MM.1S (cell line): ENCODE measurements at regions not wholly inside any gene's neighbourhood (a gene's known extent, or its start where the extent isn't known, plus 50 kb on each side); places are given as distances from the start of the nearest gene placed in this dataset.

Experiments
- DNase-seq: peaks from one replicate; pipeline ENCODE4 v3.0.0-alpha.2; 2015
- H2AFZ ChIP-seq: fragments of 300-600 bp; sonication (generic); 2 replicates; pipeline ENCODE4 v1.6.0; 2016; ENCODE audit warnings: antibody characterized with exemption, low read length
- H3F3A ChIP-seq: fragments of 300-600 bp; sonication (generic); 2 replicates; pipeline ENCODE4 v1.6.1; 2016; ENCODE audit warnings: mild to moderate bottlenecking, antibody characterized with exemption, low read length, moderate library complexity, mixed read lengths; ENCODE audit not compliant: insufficient read depth
- H3K27ac ChIP-seq: fragments of 300-600 bp; sonication (generic); 2 replicates; pipeline ENCODE4 v1.5.1; 2016; ENCODE audit warnings: mild to moderate bottlenecking, low read length
- H3K27me3 ChIP-seq: fragments of 300-600 bp; sonication (generic); replicated peaks from 2 replicates; pipeline ENCODE4 v1.6.0; 2016; ENCODE audit warnings: low read length; ENCODE audit not compliant: insufficient read depth
- H3K36me3 ChIP-seq: fragments of 300-600 bp; sonication (generic); replicated peaks from 2 replicates; pipeline ENCODE4 v1.6.1; 2016; ENCODE audit warnings: mild to moderate bottlenecking, low read length, mixed read lengths; ENCODE audit not compliant: insufficient read depth
- H3K4me1 ChIP-seq: fragments of 300-600 bp; sonication (generic); 2 replicates; pipeline ENCODE4 v1.6.1; 2016; ENCODE audit warnings: low read length, mixed read lengths
- H3K4me2 ChIP-seq: fragments of 300-600 bp; sonication (generic); 2 replicates; pipeline ENCODE4 v1.6.0; 2016; ENCODE audit warnings: low read depth, low read length
- H3K4me3 ChIP-seq: fragments of 300-600 bp; sonication (generic); 2 replicates; pipeline ENCODE4 v1.5.1; 2016; ENCODE audit warnings: low read length, mixed read lengths
- H3K79me2 ChIP-seq: fragments of 300-600 bp; sonication (generic); 2 replicates; pipeline ENCODE4 v1.6.1; 2016; ENCODE audit warnings: mixed run types, low read length, mixed read lengths
- H3K9ac ChIP-seq: fragments of 300-600 bp; sonication (generic); 2 replicates; pipeline ENCODE4 v1.6.1; 2016; ENCODE audit warnings: low read length, mixed read lengths
- H3K9me2 ChIP-seq: fragments of 300-600 bp; sonication (generic); replicated peaks from 2 replicates; pipeline ENCODE4 v1.6.1; 2016; ENCODE audit warnings: mild to moderate bottlenecking, low read length, mixed read lengths; ENCODE audit not compliant: insufficient read depth
- H3K9me3 ChIP-seq: fragments of 300-600 bp; sonication (generic); replicated peaks from 2 replicates; pipeline ENCODE4 v1.6.1; 2016; ENCODE audit warnings: mild to moderate bottlenecking, low read length, mixed read lengths; ENCODE audit not compliant: insufficient read depth
- H4K20me1 ChIP-seq: fragments of 300-600 bp; sonication (generic); 2 replicates; pipeline ENCODE4 v1.6.1; 2016; ENCODE audit warnings: mild to moderate bottlenecking, low read length, moderate library complexity, mixed read lengths; ENCODE audit not compliant: insufficient read depth
- EZH2 ChIP-seq: fragments of 300-600 bp; sonication (generic); optimal IDR thresholded peaks from 2 replicates; pipeline ENCODE3; 2017; ENCODE audit warnings: low read depth, mild to moderate bottlenecking, antibody characterized with exemption, low read length, mixed read lengths
- EZH2phosphoT487 ChIP-seq: fragments of 300-600 bp; sonication (generic); IDR thresholded peaks from 2 replicates; pipeline ENCODE4 v1.6.1; 2018; ENCODE audit warnings: antibody characterized with exemption, low read length
- TF ChIP-seq, protein P1 (sequence below): fragments of 300-600 bp; sonication (generic); IDR thresholded peaks from 2 replicates; pipeline ENCODE4 v1.5.1; 2016; ENCODE audit warnings: antibody characterized with exemption, low read length, mixed read lengths

DNA sequence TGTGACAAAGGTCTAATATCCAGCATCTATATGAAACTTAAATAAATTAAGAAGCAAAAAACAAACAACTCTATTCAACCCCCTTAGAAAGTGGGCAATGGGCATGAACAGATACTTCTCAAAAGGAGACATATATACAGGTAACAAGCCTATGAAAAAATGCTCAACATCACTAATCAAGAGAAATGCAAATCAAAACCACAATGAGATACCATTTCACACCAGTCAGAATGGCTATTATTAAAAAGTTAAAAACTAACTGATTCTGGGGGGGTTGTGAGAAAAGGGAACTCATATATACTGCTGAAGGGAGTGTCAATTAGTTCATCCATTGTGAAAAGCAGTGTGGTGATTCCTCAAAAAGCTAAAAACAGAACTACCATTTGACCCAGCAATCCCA is 198.9 kb downstream of the BMP4 start:
- Histone ChIP-seq H3K79me2 (no peaks in the 10 kb centered on the region), H3K9me3 (no peaks in the 10 kb centered on the region), H3K4me2 (no peak overlapping the region), H3K36me3 (no peaks in the 10 kb centered on the region), H3K9me2 (no peaks in the 10 kb centered on the region), H3K4me3 (no peak overlapping the region), H3K27me3 (no peaks in the 10 kb centered on the region), H4K20me1 (no peaks in the 10 kb centered on the region), H3K4me1 (no peaks in the 10 kb centered on the region), H3F3A (no peaks in the 10 kb centered on the region), H2AFZ (no peak overlapping the region), H3K9ac (no peak overlapping the region), H3K27ac (no peak overlapping the region)
- no peak for DNase-seq
- TF ChIP-seq, protein P1, sequence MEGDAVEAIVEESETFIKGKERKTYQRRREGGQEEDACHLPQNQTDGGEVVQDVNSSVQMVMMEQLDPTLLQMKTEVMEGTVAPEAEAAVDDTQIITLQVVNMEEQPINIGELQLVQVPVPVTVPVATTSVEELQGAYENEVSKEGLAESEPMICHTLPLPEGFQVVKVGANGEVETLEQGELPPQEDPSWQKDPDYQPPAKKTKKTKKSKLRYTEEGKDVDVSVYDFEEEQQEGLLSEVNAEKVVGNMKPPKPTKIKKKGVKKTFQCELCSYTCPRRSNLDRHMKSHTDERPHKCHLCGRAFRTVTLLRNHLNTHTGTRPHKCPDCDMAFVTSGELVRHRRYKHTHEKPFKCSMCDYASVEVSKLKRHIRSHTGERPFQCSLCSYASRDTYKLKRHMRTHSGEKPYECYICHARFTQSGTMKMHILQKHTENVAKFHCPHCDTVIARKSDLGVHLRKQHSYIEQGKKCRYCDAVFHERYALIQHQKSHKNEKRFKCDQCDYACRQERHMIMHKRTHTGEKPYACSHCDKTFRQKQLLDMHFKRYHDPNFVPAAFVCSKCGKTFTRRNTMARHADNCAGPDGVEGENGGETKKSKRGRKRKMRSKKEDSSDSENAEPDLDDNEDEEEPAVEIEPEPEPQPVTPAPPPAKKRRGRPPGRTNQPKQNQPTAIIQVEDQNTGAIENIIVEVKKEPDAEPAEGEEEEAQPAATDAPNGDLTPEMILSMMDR: no peak
- TF ChIP-seq EZH2: no peak
- TF ChIP-seq EZH2phosphoT487: no peak

DNA sequence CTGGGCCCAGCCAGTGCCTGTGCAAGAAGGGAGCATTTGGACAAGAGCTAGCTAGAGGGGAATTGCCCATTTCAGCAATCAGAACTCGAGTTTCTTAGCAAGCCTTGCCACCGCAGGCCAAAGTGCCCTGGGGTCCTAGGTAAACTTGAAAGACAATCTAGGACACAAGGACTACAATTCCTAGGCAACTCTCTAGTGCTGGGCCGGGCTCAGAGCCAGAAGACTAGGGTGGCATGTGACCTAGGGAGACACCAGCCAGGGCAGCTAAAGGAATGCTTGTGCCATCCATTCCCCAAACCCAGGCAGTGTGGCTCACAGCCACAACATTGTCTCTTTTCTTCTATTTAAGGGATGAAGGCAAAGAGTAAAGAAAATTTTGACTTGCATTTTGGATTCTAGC is 205.0 kb downstream of the BMP4 start:
- TF ChIP-seq EZH2phosphoT487: no peak
- no peak for TF ChIP-seq EZH2
- TF ChIP-seq, protein P1: no peak
- Histone ChIP-seq H3F3A (no peaks in the 10 kb centered on the region), H4K20me1 (no peaks in the 10 kb centered on the region), H3K9me3 (no peaks in the 10 kb centered on the region), H3K9ac (no peak overlapping the region), H3K9me2 (no peaks in the 10 kb centered on the region), H3K27me3 (no peaks in the 10 kb centered on the region), H3K4me2 (no peak overlapping the region), H3K79me2 (no peaks in the 10 kb centered on the region), H3K36me3 (no peaks in the 10 kb centered on the region), H3K4me1 (no peaks in the 10 kb centered on the region), H3K4me3 (no peak overlapping the region), H2AFZ (no peak overlapping the region), H3K27ac (no peak overlapping the region)
- no peak for DNase-seq

- no peak for DNase-seq
- H2AFZ ChIP-seq: no peak overlapping the region
These were observed 207.9 kb downstream of the BMP4 start for GRCh38 chr14:53748691-53749090.

More at GRCh38 chr14:53748691-53749090, 207.9 kb downstream of the BMP4 start:
- Histone ChIP-seq H3K9me2 (no peaks in the 10 kb centered on the region), H4K20me1 (no peaks in the 10 kb centered on the region), H3K27ac (no peak overlapping the region), H3K9ac (no peak overlapping the region), H3K4me1 (no peaks in the 10 kb centered on the region), H3K4me2 (no peak overlapping the region), H3K36me3 (no peaks in the 10 kb centered on the region), H3F3A (no peaks in the 10 kb centered on the region), H3K79me2 (no peaks in the 10 kb centered on the region), H3K9me3 (no peaks in the 10 kb centered on the region), H3K27me3 (no peaks in the 10 kb centered on the region), H3K4me3 (no peak overlapping the region)
- no peak for TF ChIP-seq EZH2
- no peak for TF ChIP-seq EZH2phosphoT487
- TF ChIP-seq, protein P1: no peak
